ENCODE measurements at regions not wholly inside any gene's neighbourhood (a gene's known extent, or its start where the extent isn't known, plus 50 kb on each side); places are given as distances from the start of the nearest gene placed in this dataset.
A peak's percentile ranks its signal among the peaks of the same experiment; 100 is the strongest.
"Not testable (repeated sequence)": the region's sequence is repeated elsewhere in the genome, so short reads cannot be mapped to it uniquely, and the experiment has no call there.

DNA sequence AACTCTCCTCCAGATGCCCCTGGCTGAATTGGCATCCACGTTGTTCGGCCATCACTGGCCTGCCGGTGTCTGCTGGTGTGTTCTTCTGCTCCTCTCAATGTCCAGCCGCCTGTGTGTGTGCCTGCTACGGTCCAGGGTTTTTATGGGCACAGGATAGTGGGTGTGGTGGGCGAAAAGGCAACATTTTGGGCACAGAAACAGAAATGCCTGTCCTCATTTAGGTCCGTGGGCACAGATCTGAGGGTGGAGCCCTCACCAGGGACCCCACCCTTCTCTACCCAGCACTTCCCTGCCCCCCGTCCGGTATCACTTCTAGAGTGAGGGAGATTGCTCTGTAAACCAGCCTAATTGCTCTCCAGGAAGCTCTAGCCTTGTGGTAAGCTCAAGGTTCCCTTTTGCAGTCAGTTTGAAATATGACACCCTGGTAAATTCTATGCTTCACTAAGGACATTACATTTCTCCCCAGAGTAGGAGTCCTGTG is 410.1 kb downstream of the MAT2B start:
- Histone ChIP-seq H3K27me3 (ENCODE audit: control insufficient read depth in 2 of 2, insufficient read depth in 2 of 2, low read length in 2 of 2) (no peaks in the 10 kb centered on the region), H3K9ac (ENCODE audit: low read depth in 1 of 2, low read length in 2 of 2) (no peak overlapping the region), H3K27ac (ENCODE audit: low read depth in 2 of 2, low read length in 2 of 2) (peak overlapping the region; percentile 68 to 83), H3K9me3 (ENCODE audit: control insufficient read depth in 2 of 2, low read length in 2 of 2) (no peaks in the 10 kb centered on the region), H3K4me3 (ENCODE audit: low read length in 2 of 2) (peak overlapping the region in 1 of 2 donors; percentile 41), H3K36me3 (ENCODE audit: control insufficient read depth in 2 of 2, insufficient read depth in 2 of 2, low read length in 2 of 2) (no peaks in the 10 kb centered on the region), H3K4me1 (ENCODE audit: control insufficient read depth in 2 of 2, insufficient read depth in 2 of 2, low read length in 2 of 2) (peaks cover 10 to 14% of the 10 kb centered on the region in 2 donors)

DNA sequence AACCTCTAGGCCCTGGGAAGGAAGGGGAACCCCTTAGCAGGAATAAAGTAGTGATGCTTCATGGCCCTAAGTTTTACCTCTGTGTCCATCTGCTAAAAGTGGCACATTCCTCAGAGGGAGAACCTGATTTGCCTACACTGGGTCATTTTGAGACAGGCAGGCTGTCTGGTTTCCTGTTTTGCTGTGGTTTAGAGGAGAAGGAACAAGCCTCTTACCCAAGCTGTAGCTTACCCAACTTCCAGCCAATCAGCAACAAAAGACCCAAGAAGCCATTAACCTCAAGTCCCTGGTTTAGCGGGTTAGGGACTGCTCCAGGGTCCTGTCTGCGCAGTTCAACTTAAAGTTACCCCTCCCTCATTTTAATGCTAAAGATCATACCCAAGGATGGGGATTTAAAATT is 411.0 kb downstream of the MAT2B start:
- H3K4me1 ChIP-seq (ENCODE audit: control insufficient read depth in 2 of 2, insufficient read depth in 2 of 2, low read length in 2 of 2), result peaks cover 10 to 14% of the 10 kb centered on the region in 2 donors
- H3K27me3 ChIP-seq (ENCODE audit: control insufficient read depth in 2 of 2, insufficient read depth in 2 of 2, low read length in 2 of 2), result no peaks in the 10 kb centered on the region
- H3K9me3 ChIP-seq (ENCODE audit: control insufficient read depth in 2 of 2, low read length in 2 of 2), result no peaks in the 10 kb centered on the region
- no peak overlapping the region for H3K9ac ChIP-seq (ENCODE audit: low read depth in 1 of 2, low read length in 2 of 2)
- peak overlapping the region; percentile 67 to 83 for H3K27ac ChIP-seq (ENCODE audit: low read depth in 2 of 2, low read length in 2 of 2)
- no peaks in the 10 kb centered on the region for H3K36me3 ChIP-seq (ENCODE audit: control insufficient read depth in 2 of 2, insufficient read depth in 2 of 2, low read length in 2 of 2)
- H3K4me3 ChIP-seq (ENCODE audit: low read length in 2 of 2), result no peak overlapping the region

DNA sequence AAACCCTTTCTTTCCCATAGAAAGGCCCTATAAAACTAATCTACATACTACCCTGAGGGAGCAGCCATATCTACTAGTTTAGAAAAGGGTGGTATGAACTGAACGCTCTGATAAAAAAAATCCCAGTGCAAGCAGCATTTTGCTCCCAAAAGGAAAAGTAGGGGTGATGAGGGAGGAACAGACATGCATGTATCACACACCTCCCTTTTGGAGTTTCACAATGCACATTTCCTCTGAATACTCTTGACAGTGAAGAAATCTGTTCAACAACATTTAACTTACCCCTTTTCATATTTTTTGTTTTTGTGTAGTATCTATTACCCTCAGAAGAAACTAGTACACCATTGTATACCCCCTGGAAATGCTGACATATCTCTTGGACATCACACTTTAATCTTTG is 411.4 kb downstream of the MAT2B start:
- Histone ChIP-seq H3K27me3 (ENCODE audit: control insufficient read depth in 2 of 2, insufficient read depth in 2 of 2, low read length in 2 of 2) (no peaks in the 10 kb centered on the region), H3K4me3 (ENCODE audit: low read length in 2 of 2) (no peak overlapping the region), H3K4me1 (ENCODE audit: control insufficient read depth in 2 of 2, insufficient read depth in 2 of 2, low read length in 2 of 2) (peaks cover 10 to 14% of the 10 kb centered on the region in 2 donors), H3K36me3 (ENCODE audit: control insufficient read depth in 2 of 2, insufficient read depth in 2 of 2, low read length in 2 of 2) (no peaks in the 10 kb centered on the region), H3K27ac (ENCODE audit: low read depth in 2 of 2, low read length in 2 of 2) (peak overlapping the region; percentile 42 to 83), H3K9me3 (ENCODE audit: control insufficient read depth in 2 of 2, low read length in 2 of 2) (no peaks in the 10 kb centered on the region), H3K9ac (ENCODE audit: low read depth in 1 of 2, low read length in 2 of 2) (no peak overlapping the region)

DNA sequence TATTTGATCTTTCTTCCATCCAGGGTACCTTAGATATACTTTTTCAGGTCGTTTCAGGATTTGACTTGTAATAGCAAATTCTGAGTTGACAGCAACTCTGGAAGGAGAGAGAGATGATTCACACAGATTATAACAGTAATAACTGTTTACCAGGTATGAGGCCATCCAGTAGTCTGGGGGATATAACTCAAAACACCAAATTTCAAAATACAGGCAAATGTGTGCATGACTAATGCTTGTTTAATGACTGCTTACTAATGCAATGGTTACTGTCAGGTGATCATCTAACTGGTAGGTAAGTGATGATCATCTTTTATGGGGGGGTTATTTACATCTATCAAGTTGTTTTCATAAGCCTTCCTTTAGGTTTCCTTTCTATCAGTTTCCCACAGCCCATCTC is 412.3 kb downstream of the MAT2B start:
- Histone ChIP-seq H3K4me1 (ENCODE audit: control insufficient read depth in 2 of 2, insufficient read depth in 2 of 2, low read length in 2 of 2) (peaks cover 10 to 14% of the 10 kb centered on the region in 2 donors), H3K27ac (ENCODE audit: low read depth in 2 of 2, low read length in 2 of 2) (no peak overlapping the region), H3K9me3 (ENCODE audit: control insufficient read depth in 2 of 2, low read length in 2 of 2) (no peaks in the 10 kb centered on the region), H3K4me3 (ENCODE audit: low read length in 2 of 2) (no peak overlapping the region), H3K36me3 (ENCODE audit: control insufficient read depth in 2 of 2, insufficient read depth in 2 of 2, low read length in 2 of 2) (no peaks in the 10 kb centered on the region), H3K9ac (ENCODE audit: low read depth in 1 of 2, low read length in 2 of 2) (no peak overlapping the region), H3K27me3 (ENCODE audit: control insufficient read depth in 2 of 2, insufficient read depth in 2 of 2, low read length in 2 of 2) (no peaks in the 10 kb centered on the region)

DNA sequence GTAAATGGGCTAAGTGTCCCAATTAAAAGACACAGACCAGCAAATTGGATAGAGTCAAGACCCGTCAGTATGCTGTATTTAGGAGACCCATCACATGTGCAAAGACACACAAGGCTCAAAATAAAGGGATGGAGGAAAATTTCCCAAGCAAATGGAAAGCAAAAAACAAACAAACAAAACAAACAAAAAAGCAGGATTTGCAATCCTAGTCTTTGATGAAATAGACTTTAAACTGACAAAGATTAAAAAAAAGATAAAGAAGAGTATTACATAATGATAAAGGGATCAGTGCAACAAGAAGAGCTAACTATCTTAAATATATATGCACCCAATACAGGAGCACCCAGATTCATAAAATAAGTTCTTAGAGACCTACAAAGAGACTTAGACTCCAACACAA is 429.6 kb downstream of the MAT2B start:
- H3K9me3 ChIP-seq (ENCODE audit: control insufficient read depth in 2 of 2, low read length in 2 of 2); H3K9ac ChIP-seq (ENCODE audit: low read depth in 1 of 2, low read length in 2 of 2); H3K4me3 ChIP-seq (ENCODE audit: low read length in 2 of 2); H3K36me3 ChIP-seq (ENCODE audit: control insufficient read depth in 2 of 2, insufficient read depth in 2 of 2, low read length in 2 of 2); H3K4me1 ChIP-seq (ENCODE audit: control insufficient read depth in 2 of 2, insufficient read depth in 2 of 2, low read length in 2 of 2); H3K27me3 ChIP-seq (ENCODE audit: control insufficient read depth in 2 of 2, insufficient read depth in 2 of 2, low read length in 2 of 2); H3K27ac ChIP-seq (ENCODE audit: low read depth in 2 of 2, low read length in 2 of 2): not testable (repeated sequence)

DNA sequence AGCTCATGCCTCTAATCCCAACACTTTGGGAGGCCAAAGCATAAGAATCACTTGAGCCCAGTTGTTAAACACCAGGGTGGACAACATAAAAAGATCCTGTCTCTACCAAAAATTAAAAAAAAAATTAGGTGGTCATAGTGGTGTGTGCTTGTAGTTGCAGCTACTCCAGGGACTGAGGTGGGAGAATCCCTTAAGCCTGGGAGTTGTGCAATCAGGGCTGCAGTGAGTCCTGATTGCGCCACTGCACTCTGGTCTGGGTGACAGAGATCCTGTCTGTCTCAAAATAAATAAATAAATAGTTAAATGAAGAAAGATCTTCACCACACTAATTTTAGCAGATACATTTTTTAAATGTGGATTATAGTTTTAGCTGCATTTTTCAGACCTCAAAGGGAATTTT is 433.2 kb downstream of the MAT2B start:
- Histone ChIP-seq H3K36me3 (ENCODE audit: control insufficient read depth in 2 of 2, insufficient read depth in 2 of 2, low read length in 2 of 2) (no peaks in the 10 kb centered on the region), H3K9me3 (ENCODE audit: control insufficient read depth in 2 of 2, low read length in 2 of 2) (peaks cover 0 to 2% of the 10 kb centered on the region in 2 donors), H3K9ac (ENCODE audit: low read depth in 1 of 2, low read length in 2 of 2) (no peak overlapping the region), H3K27me3 (ENCODE audit: control insufficient read depth in 2 of 2, insufficient read depth in 2 of 2, low read length in 2 of 2) (no peaks in the 10 kb centered on the region), H3K27ac (ENCODE audit: low read depth in 2 of 2, low read length in 2 of 2) (no peak overlapping the region), H3K4me3 (ENCODE audit: low read length in 2 of 2) (no peak overlapping the region), H3K4me1 (ENCODE audit: control insufficient read depth in 2 of 2, insufficient read depth in 2 of 2, low read length in 2 of 2) (no peaks in the 10 kb centered on the region)

DNA sequence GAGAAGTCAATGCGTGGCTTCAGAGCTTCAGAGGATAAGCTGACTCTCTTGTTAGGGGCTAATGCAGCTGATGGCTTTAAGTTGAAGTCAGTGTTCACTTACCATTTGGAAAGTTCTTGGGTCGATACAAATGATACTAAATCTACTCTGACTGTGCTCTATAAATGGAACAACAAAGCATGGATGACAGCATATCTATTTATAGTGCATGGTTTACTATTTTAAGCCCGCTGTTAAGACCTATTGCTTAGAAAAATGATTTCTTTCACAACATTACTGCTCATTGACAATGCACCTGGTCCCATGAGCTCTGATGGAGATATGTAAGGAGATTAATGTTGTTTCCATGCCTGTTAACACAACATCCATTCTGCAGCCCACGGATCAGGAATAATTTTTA is 435.7 kb downstream of the MAT2B start:
- H3K27me3 ChIP-seq (ENCODE audit: control insufficient read depth in 2 of 2, insufficient read depth in 2 of 2, low read length in 2 of 2), result no peaks in the 10 kb centered on the region
- no peak overlapping the region for H3K9ac ChIP-seq (ENCODE audit: low read depth in 1 of 2, low read length in 2 of 2)
- H3K27ac ChIP-seq (ENCODE audit: low read depth in 2 of 2, low read length in 2 of 2), result no peak overlapping the region
- H3K36me3 ChIP-seq (ENCODE audit: control insufficient read depth in 2 of 2, insufficient read depth in 2 of 2, low read length in 2 of 2), result no peaks in the 10 kb centered on the region
- peaks cover 0 to 2% of the 10 kb centered on the region in 2 donors for H3K9me3 ChIP-seq (ENCODE audit: control insufficient read depth in 2 of 2, low read length in 2 of 2)
- H3K4me1 ChIP-seq (ENCODE audit: control insufficient read depth in 2 of 2, insufficient read depth in 2 of 2, low read length in 2 of 2), result no peaks in the 10 kb centered on the region
- no peak overlapping the region for H3K4me3 ChIP-seq (ENCODE audit: low read length in 2 of 2)

DNA sequence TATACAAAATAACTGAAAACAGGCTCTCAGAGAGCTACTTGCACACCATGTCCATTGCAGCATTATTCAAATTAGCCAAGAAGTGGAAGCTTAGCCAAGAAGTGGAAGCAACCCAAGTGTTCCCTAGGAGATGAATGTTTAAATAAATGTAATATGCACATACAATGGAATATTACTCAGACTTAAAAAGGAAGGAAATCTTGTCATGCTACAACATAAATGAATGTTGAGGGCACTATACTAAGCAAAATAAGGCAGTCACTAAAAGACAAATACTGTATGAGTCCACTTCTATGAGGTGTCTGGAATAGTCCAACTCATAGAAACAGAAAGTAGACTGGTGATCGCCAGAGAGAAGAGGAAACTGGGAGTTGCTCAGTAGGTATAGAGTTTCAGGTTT is 438.1 kb downstream of the MAT2B start:
- H3K27ac ChIP-seq (ENCODE audit: low read depth in 2 of 2, low read length in 2 of 2), result no peak overlapping the region
- H3K9ac ChIP-seq (ENCODE audit: low read depth in 1 of 2, low read length in 2 of 2), result no peak overlapping the region
- H3K4me1 ChIP-seq (ENCODE audit: control insufficient read depth in 2 of 2, insufficient read depth in 2 of 2, low read length in 2 of 2), result no peaks in the 10 kb centered on the region
- H3K4me3 ChIP-seq (ENCODE audit: low read length in 2 of 2), result no peak overlapping the region
- H3K36me3 ChIP-seq (ENCODE audit: control insufficient read depth in 2 of 2, insufficient read depth in 2 of 2, low read length in 2 of 2), result no peaks in the 10 kb centered on the region
- no peaks in the 10 kb centered on the region for H3K27me3 ChIP-seq (ENCODE audit: control insufficient read depth in 2 of 2, insufficient read depth in 2 of 2, low read length in 2 of 2)
- H3K9me3 ChIP-seq (ENCODE audit: control insufficient read depth in 2 of 2, low read length in 2 of 2), result peaks cover 0 to 2% of the 10 kb centered on the region in 2 donors

DNA sequence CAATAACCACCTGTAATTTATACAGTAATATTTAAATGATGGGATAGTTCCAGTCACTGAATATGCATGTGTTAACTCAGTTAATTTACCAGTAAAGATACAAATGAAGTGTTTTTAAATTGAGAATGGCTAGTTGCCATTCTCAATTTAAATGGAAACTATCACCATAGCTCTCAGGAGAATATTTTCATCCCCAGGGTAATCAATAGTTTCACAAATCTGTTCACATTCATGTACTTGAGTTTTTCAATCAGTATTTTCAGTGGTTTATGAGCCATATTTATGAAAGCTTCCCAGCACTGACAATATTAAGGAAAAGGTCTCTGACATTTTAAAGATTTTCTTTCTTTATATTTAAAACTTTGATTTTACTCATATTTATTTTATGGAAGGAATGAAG is 439.3 kb downstream of the MAT2B start:
- Histone ChIP-seq H3K4me3 (ENCODE audit: low read length in 2 of 2) (no peak overlapping the region), H3K36me3 (ENCODE audit: control insufficient read depth in 2 of 2, insufficient read depth in 2 of 2, low read length in 2 of 2) (no peaks in the 10 kb centered on the region), H3K9ac (ENCODE audit: low read depth in 1 of 2, low read length in 2 of 2) (no peak overlapping the region), H3K4me1 (ENCODE audit: control insufficient read depth in 2 of 2, insufficient read depth in 2 of 2, low read length in 2 of 2) (no peaks in the 10 kb centered on the region), H3K27me3 (ENCODE audit: control insufficient read depth in 2 of 2, insufficient read depth in 2 of 2, low read length in 2 of 2) (no peaks in the 10 kb centered on the region), H3K9me3 (ENCODE audit: control insufficient read depth in 2 of 2, low read length in 2 of 2) (peaks cover 0 to 2% of the 10 kb centered on the region in 2 donors), H3K27ac (ENCODE audit: low read depth in 2 of 2, low read length in 2 of 2) (no peak overlapping the region)

DNA sequence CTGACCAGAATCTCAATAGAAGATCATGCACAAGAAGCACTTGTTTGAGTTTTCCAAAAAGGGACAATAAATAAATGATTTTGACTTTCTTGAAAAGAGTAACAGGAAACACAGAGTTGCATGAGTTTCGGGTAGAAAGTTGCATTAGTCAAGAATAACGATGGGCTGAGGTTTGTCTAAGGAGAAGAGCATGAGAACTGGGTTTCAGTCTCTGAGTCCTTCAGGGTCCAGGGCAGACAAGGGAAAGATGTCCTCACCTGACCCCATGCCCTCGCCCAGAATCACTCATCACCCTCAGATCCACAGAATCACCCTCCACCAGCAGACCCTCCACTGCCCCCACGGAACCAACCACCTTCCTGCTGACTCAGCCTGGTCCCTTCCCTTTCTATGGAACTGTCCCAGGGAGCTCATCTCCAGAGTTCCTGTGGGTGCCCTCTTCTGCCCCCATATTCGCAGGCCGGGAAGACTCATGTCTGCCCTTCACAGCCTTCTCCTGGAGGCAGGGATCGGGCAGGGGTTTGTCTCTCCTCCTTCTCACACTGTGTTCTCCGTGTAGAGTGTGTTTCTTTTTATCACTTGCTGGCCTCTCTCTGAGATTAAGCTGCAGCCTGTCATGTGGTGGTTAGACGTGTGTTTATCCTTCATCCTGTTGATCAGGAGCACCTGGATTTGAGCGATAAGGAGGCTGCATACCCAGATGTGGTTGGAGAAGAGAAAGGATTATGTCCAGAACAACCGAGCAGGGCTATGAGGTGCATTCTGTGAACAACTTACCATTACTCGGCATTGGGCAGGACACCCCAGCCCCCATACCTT is 442.6 kb downstream of the MAT2B start:
- no peaks in the 10 kb centered on the region for H3K27me3 ChIP-seq (ENCODE audit: control insufficient read depth in 2 of 2, insufficient read depth in 2 of 2, low read length in 2 of 2)
- H3K9me3 ChIP-seq (ENCODE audit: control insufficient read depth in 2 of 2, low read length in 2 of 2), result no peaks in the 10 kb centered on the region
- H3K4me3 ChIP-seq (ENCODE audit: low read length in 2 of 2), result no peak overlapping the region
- H3K9ac ChIP-seq (ENCODE audit: low read depth in 1 of 2, low read length in 2 of 2), result no peak overlapping the region
- no peaks in the 10 kb centered on the region for H3K36me3 ChIP-seq (ENCODE audit: control insufficient read depth in 2 of 2, insufficient read depth in 2 of 2, low read length in 2 of 2)
- H3K4me1 ChIP-seq (ENCODE audit: control insufficient read depth in 2 of 2, insufficient read depth in 2 of 2, low read length in 2 of 2), result no peaks in the 10 kb centered on the region
- H3K27ac ChIP-seq (ENCODE audit: low read depth in 2 of 2, low read length in 2 of 2), result no peak overlapping the region

Data from mucosa of rectum (tissue), 2 donors.